ENCODE measurements at regions not wholly inside any gene's neighbourhood (a gene's known extent, or its start where the extent isn't known, plus 50 kb on each side); places are given as distances from the start of the nearest gene placed in this dataset.
A peak's percentile ranks its signal among the peaks of the same experiment; 100 is the strongest.

- no peak for DNase-seq
Observed at GRCh38 chr2:64196963-64197362, 52.7 kb upstream of the PELI1 start.

DNA sequence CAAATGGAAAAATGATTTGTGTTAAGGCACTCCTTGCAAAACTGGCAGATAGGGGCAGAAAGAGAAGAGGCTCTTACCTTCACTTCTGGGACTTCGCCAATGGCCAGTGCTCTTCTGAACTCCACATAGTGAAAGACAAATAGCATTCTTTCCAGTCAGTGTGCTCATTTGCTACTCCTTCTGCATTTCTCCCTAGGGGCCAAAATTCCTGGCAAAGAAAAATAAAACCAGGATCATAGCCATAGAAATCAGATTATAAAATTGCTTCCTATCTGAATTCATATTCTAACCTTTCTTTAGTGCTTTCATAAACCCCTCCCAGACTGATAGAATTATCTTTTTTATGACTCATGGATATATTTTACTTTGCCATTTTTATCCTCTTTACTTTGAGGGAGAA is 56.9 kb upstream of the PELI1 start:
- peak; percentile 81 for DNase-seq

DNA sequence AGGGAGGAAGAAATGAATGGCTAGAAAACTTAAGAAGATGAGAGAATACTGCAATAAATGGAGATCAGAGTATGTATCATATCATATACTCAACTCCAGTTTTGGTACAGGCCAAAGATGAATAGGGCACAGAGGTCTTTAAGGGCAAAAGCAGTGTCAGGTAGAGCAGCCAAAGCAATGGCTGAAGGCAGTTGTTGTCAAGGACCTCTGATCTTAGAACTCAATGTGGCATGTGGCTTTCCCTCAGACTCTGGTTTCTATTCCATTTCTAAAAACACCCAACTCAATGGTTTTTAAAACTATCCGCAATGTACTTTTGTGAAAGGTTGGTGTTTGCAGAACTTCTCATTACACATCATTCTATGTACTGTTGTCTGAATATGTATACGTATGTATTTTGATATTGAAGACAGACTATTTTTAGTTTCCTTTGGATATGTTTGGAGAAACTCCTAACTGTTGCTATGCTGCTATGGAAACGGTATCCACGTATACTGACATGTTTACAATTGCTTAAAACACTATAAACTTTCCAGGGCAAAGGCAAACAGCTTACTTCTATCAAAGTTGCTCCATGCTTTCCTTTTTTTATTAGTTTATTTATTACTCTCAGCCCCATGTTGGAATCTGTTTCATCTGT is 58.1 kb upstream of the PELI1 start:
- DNase-seq = no peak

DNA sequence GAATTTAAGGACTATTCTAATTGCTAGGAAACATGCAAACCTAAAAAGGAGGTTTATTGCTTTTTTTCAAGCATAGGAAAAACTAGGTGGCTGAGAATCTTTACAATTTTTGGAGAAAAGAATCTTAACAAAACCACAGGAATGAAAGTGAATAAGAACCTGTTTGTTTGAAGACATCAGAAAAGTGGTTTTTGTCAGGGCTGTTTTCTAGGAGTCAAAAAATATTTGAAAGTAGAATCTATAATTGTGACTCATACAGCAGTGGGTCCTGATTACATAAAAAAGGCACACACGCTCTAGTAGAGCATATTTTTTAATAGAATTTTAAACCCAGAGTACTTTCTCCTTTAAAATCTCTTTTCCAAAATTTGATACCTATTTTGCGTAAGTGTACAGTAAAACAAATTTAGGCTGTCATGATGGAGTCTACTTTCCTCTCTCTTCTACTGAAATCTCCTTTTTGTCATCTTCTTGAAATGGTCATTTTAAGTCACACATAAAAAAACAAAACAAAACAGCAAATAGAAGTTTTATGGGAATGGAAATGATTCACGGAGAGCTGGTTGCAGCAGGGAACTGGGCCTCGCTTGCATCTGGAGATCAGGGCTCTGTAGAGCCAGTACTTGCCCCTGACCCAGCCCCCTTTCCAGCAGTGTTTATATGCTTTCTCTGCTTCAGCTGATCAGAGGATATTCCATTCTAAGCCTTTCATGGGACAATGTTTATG is 59.1 kb upstream of the PELI1 start:
- DNase-seq = peak; percentile 9

DNA sequence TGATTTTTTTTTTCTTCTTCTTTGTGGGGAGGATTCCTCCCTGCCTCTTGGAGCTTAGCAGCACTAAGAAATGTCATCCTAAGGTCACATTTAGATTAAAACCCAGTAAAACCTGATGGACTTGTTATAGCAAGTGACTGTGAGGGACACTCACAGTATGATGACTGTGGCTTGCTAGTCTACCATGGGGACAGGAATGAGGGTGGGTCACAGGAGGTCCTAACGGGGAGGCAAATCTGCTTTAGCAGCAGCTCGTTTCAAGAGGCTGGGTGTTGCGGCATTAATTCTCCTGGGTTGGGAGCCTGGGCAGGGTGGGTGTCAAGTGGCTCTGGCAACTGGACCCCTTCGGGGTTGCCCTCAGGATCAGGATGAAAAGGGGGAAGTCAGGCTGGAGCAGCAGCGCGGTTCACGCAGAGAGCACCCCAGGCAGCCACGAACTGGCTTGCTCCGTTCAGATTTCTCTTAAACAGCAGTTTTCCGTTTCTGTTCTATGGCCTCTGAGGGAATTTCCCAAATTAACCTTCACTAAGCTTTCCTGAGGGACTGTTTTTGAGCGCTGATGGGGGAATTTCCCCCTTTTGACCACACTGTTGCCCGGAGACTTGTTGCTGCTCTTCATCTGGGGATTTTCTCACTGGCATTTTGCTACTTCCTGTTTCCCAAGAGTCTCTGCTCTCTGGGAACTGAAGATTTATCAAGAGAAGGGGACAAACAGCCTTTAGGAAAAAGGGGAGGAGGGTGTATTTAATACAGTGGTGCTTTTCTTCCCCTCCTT is 59.8 kb upstream of the PELI1 start:
- no peak for DNase-seq

GRCh38 chr2:64204703-64205102 is 60.5 kb upstream of the PELI1 start:
- no peak for DNase-seq

DNA sequence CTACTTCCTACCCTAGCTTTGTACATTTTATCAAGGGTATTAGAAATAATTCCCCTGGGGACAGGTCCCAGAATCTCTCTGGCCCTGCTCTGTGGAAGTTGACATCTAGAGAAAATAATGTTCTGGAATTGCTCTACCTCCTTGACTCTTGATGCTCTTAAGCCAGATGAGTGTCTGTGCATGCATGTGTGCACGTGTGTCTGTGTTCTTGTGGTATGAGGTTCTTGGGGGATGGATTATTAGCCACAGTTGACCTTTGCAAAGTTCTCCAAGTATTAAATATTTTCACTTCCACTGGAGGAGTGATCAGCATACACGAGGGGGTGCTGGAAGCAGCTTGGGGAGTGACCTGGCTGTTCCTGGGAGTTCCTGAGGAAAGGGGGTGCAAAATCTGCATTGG is 61.2 kb upstream of the PELI1 start:
- DNase-seq = no peak

GRCh38 chr2:64207573-64207972 is 63.4 kb upstream of the PELI1 start:
- DNase-seq = no peak

- DNase-seq = no peak
Observed at GRCh38 chr2:64210816-64211215, 66.6 kb upstream of the PELI1 start.

DNA sequence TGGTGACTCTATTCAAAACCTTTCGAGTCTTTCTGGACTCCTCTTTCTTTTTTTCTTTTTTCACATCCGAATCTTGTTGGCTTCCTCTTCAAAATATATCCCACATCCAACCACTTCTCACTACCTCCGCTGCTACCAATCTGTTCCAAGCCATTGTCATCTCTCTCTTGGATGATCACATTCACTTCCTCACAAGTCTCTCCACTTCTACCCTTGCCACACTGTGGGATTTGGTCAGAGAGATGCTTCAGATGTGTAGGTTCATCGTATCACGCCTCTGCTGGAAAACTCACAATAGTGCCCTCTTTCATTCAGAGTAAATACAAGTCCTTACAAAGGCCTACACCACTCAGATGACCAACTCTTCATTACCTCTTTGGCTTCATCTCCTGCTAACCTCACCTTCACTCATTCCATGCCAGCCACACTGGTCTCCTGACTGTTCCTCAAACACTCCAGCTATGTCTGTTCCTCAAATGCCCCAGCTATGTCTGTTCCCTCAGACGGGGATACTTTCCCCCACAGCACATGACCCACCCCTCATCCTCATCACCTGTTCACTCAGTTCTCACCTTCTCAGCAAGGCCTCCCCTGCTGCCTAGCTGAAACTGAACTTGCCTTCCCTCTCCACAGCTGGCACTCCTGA is 67.2 kb upstream of the PELI1 start:
- no peak for DNase-seq

- DNase-seq = peak; percentile 25
Observed at GRCh38 chr2:64212346-64212745, 68.1 kb upstream of the PELI1 start.

GRCh38 chr2:64212801-64213321 is 68.6 kb upstream of the PELI1 start:
- no peak for DNase-seq

DNA sequence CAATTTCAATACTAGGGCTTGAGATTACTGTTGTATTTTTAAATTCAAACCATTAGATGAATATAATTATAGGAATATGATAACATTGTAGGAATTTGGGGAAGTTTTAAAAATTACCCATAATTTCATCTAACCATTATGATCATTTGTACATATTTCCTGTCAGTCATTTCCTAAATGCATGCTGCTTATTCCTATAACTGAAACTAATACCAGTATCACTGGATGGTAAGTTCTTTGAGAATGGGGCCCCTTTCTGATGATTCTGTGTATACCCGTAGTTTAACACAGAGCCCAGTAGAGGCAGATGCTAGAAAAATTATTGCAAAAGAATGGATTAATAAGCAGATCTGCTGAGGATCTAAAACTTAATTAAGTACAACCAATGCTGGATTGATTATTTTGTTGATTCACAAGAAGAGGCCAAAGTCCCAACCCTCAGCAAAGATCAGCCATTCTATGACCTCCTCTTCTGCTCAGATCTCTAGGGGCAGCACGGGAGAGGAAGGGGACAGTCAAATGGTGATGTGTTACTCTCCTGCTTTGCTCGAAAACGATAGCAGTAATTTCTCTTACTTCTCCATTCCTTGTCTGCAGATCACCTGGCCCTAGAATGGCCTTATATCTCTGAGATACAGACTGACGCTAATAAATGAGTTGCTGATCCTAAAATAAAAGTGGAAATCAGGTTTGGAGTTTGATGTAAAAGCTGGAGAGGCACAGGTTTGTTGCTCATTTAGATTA is 69.5 kb upstream of the PELI1 start:
- no peak for DNase-seq

DNA sequence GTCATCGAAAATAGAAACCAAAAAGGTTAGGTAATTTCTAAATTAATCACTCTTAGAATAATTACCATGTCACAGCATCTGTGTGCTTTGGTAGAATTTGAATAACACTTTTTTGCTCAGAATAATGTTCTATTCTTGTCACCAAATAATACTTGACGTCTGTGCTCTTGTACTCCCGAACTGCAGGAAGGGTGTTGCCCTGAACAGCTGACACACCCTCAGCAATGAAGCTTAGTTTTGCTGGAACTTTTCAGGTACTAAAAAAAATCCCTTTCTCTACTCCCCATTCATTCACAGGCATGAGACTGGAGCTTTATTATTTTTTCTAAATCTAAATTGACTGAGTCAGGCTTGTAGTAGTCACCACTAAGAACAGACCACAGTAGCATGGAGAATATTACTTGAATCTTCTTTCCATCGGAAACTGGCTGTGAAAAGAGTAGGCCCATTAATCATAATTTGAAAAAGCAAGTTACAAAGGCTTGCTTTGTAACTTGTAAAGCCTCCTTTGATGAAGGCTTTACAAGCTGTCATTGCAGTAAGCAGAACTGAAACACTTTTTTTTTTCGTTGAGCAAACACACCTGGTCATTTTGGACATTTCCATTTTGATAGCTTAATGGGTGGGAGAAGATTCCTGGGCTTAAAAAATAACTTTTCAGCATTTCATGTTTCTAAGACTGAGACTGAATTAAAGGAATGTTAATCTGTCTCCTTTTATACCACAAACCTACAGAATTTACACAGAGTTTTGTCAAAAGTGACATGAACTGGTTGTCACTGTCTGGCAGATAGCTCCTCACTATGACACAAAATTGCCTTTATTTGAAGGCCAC is 70.3 kb upstream of the PELI1 start:
- no peak for DNase-seq

DNA sequence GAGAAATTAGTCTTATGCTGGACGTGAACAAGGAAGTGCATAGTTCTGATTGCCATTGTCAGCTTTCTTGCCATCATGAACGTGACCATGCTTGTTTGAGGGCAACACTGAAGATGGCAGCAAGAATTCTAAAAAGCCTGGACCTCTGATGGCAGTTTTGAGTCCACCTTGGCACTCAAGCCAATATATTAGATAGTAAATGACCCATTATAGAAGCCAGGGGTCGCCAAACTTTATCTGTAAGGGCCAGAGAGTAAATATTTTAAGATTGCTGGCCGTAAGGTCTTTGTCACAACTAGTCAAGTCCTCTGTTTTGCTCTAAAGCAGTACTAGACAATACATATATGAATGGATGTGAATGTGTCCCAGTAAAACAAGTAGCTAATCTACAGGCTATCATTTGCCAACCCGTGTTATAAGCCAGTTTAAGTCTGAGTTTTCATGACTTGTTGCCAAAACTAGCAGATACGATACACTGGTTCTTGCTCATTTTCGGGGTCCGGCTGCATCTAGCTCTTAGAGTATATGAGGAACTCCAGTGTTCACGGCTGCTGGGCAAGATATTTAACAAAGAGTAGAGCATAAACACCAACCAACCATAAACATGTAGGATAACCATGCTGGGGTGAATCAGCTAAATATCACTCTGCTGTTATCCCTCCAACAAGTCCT is 73.1 kb upstream of the PELI1 start:
- DNase-seq = no peak

- no peak for DNase-seq
Observed at GRCh38 chr2:64218137-64218802, 74.0 kb upstream of the PELI1 start.

GRCh38 chr2:64219149-64219548 is 74.9 kb upstream of the PELI1 start:
- no peak for DNase-seq

GRCh38 chr2:64220265-64220664 is 76.0 kb upstream of the PELI1 start:
- no peak for DNase-seq

- no peak for DNase-seq
Observed at GRCh38 chr2:64220894-64221617, 76.8 kb upstream of the PELI1 start.

- DNase-seq = no peak
Observed at GRCh38 chr2:64221935-64222334, 77.7 kb upstream of the PELI1 start.

Data from NCI-H226 (cell line).